HG03565 (cell line): ENCODE measurements at regions not wholly inside any gene's neighbourhood (a gene's known extent, or its start where the extent isn't known, plus 50 kb on each side); places are given as distances from the start of the nearest gene placed in this dataset.
"Not testable (repeated sequence)": the region's sequence is repeated elsewhere in the genome, so short reads cannot be mapped to it uniquely, and the experiment has no call there.

Source experiments
- ATAC-seq: cut with Tn5 transposase; IDR thresholded peaks from one replicate; pipeline ENCODE4 v1.9.1; 2021; ENCODE audit warnings: mild to moderate bottlenecking, moderate library complexity; ENCODE audit not compliant: unreplicated experiment

DNA sequence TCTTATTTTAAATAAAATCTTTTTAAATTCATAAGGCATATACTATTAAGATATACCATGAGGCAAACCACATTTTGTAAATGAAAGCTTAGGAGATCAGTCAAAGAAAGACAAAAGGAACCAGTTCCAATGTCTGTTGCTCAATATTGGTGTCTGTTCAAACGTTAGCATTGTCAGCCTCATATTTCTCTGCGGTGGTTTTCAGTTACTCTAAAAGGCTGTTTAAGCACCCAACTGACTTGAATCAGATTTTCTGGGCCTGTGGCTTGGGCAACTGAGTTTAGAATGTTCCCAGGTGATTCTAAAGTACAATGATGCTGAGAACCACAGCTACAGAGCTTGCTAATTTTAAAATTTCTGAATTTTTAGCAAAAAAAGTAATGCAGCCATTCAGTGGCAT lies 166.3 kb upstream of the KIF2A start:
- no peak for ATAC-seq

GRCh38 chr5:62142351-62142750 lies 163.7 kb upstream of the KIF2A start:
- ATAC-seq = no peak

DNA sequence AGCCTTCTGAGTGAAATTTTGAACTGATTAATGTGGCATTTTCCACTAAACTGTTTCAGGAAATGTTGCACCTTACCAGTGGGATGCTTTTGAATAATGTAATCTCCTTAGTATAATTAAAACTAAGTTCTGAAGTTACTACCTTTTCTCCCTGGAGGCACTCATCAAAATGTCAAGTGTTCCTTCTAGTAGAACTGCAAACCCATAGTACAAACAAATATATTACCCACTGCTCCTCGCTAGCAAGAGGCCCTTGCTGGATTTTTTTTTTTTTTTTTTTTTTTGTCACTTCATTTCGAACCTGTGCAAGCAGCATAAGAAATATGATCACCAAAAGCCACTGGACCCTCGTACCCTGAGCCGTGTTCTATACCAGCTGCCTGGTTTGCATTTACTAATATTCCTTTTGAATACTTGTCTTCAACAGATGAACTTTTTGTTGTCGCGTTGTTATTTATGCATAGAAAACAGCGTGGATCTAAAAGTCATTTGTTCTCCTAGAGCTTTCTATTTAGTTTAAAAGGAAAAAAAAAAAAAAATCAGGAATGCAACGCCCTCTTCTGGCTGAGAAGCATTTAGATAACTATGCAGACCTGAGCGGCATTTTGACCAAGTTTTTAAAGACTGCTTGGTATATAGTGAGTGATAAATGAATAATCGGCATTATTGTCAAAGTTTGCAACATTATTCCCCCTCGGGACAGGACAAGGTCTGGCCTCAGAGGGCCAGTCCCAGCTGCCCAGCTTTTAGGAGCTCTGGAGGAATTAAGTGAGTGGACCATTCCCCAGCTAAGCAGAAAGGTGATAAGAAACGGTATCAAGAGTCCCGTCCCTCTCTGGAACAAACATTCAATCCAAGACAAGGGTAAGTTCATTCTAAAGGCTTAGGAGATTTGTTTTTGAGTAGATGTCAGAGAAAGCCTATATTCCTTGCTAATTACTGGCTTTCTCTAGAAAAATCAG lies 162.5 kb upstream of the KIF2A start:
- ATAC-seq = no peak

DNA sequence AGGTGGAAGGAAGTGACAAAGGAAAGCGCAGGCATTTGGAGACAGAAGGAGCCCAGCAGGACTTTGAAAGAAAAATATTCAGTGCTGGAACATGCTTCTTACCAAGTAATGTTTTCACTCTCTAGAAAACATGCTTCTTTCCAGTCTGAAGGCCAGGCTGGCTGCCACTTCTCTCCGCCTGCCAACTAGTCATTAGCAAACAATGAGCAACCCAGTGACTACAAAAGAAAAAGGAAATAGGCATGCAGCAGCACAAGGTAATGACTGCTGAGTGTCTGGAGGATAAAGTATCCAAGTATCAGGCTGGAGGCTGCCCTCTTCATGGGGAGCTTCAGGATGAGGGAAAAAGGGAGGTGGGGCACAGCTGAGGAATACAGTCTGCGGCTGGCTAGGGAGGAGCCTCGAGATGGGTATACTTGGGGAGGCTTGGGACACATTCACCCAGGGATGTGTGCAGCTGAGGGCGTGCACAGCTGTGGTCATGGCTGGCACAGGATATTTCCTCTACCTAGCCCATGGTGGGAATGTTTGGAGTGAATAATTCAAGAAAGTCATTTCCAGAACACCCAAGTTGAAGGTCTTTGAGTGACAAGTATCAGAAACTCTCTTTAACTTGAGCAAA lies 161.5 kb upstream of the KIF2A start:
- no peak for ATAC-seq

DNA sequence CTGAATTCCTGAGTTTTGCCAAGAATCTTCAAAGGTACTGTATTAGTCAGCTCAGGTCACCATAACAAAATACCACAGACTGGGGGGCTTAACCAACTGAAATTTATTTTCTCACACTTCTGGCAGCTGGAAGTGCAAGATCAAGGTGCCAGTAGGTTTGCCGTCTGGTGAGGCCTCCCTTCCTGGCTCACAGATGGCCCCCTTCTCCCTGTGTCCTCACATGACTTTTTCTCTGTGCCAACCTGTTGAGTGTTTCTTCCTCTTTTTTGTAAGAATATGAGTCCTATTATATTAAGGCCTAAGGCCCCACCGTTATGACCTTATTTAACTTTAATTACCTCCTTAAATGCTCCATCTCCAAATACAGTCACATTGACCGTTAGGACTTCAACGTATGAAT lies 156.1 kb upstream of the KIF2A start:
- ATAC-seq = no peak

- no peak for ATAC-seq
These were observed 153.5 kb upstream of the KIF2A start for GRCh38 chr5:62152394-62153087.

DNA sequence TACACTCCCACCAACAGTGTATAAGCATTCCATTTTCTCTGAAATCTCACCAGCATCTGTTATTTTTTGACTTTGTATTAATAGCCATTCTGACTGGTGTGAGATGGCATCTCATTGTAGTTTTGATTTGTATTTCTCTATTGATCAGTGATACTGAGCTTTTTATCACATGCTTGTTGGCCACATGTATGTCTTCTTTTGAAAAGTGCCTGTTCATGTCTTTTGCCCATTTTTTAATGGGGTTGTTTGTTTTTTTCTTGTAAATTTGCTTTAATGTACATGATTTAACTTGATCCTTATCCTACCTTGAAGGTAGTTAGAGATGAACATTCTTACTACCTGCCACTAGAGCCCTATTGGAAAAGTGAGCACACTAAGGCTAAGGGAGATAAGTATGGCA lies 151.2 kb upstream of the KIF2A start:
- ATAC-seq = no peak

- ATAC-seq = no peak
These were observed 150.0 kb upstream of the KIF2A start for GRCh38 chr5:62155988-62156387.

- ATAC-seq = no peak
These were observed 138.4 kb upstream of the KIF2A start for GRCh38 chr5:62167561-62168057.

GRCh38 chr5:62168506-62169281 lies 137.3 kb upstream of the KIF2A start:
- no peak for ATAC-seq

DNA sequence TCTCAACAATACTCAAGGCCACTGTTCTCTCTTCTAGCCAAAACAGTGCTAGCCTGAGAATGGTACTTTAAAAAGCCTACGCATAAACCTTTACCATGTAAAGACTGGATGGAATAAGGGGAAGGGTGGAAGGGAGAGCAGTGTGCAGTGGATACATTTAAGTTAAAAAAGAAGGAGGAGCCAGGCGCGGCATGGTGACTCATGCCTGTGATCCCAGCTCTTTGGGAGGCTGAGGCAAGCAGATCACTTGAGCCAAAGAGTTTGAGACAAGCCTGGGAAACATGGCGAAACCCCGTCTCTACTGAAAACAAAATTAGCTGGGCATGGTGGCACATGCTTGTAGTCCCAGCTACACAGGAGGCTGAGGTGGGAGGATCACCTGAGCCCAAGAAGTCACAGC lies 127.7 kb upstream of the KIF2A start:
- no peak for ATAC-seq

DNA sequence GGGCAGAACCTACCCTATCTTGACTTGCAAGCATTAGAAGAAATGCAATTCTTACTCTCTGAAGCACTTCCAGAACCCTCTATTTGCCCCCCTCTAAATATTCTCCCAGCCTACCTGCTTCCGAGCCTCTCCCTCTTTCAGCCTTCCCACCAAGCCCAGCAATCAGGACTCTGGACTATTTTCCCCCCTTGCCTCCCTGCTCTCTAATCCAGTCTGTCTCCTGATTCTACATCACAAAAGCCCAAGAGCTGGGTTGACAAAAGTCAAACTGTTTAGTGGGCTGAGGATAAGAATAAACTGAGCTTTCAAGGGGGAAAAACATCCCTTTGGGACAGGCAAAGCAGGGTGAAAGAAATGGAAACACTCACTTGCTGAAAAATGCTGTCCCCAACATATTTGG lies 123.2 kb upstream of the KIF2A start:
- no peak for ATAC-seq

GRCh38 chr5:62183727-62184126 lies 122.3 kb upstream of the KIF2A start:
- ATAC-seq = no peak

DNA sequence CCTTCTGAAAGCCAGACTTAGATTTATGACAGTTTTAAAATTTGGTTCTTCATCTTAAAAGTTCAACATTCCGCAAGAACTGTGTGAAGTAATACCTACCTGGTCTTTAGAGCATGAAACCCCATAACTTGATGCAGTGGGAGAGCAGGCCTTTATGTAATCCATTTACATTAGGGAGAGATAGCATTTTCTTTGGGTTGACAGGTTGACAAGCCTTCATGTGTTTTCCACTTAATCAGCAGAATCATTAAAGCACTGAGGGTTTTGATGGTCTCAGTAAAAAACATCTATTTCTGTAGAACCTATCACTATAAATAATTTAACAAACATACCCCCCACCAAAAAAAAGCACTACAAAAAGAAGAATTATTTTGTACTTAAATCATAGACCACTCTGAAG lies 121.6 kb upstream of the KIF2A start:
- ATAC-seq = no peak

DNA sequence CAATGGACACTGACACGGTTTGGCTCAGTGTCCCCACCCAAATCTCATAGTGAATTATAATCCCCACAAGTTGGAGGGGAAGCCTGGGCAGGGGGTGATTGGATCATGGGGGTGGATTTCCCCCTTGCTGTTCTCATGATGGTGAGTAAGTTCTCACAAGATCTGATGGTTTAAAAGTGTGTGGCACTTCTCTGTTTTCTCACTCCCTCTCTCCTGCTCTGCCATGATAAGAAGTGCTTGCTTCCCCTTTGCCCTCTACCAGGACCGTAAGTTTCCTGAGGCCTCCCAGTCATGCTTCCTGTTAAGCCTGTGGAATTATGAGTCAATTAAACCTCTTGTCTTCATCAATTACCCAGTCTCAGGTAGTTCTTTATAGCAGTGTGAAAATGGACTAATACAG lies 115.8 kb upstream of the KIF2A start:
- no peak for ATAC-seq

DNA sequence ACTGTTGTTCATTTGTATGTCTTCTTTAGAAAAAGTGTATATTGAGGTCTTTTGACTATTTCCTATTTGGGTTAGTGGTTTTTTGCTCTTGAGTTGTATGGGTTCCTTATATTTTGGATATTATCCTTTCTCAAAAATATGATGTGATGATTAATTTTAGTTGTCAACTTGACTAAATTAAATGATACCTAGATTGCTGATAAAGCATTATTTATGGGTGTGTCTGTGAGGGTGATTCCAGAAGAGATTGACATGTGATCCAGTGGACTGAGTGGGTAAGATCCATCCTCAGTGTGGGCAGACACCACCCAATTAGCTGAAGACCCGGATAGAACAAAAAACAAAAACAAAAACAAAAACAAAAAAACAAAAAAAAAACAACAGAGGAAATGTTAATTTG lies 115.1 kb upstream of the KIF2A start:
- no peak for ATAC-seq

GRCh38 chr5:62192958-62193357 lies 113.0 kb upstream of the KIF2A start:
- ATAC-seq = no peak

- ATAC-seq = not testable (repeated sequence)
These were observed 109.5 kb upstream of the KIF2A start for GRCh38 chr5:62196532-62196931.

DNA sequence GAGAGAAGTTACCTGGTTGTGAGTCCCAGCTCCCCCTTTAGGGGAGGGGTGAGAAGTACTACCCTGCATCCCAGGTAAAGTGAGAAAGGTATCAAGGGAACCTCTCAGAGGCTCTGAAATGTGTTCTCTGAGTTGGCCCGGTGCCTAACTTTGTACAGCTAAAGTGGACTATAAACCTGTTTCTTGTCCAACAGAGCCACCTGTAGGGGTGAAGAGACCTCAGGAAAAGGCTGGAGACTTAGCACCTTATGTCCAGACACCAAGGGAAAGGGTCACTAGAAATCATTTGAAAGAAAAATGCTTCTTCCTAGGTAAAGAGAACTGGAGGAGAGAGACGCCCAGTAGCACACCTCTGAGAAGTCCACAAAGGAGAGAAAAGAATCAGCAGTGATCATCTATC lies 108.3 kb upstream of the KIF2A start:
- ATAC-seq = no peak

DNA sequence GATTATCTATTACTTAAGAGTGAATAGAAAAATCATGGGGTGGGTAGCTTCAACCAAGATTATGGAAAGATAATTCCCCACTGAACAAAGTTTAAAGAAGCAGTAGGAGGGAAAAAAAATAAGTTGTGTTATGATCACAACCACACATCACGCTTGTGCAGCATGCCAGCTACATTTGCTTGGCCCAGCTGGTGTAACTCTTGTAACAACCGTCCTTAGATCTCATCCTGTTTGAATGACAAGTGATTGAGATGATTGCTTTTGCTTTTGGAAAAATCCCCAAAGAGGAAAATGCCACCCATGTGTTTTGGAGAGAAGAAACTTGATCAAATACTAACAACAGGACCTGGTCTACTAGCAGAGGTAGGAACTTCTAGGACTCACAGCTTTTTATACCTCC lies 107.6 kb upstream of the KIF2A start:
- ATAC-seq = no peak
